Mesodermal cell (in vitro differentiated cells): ENCODE measurements at regions not wholly inside any gene's neighbourhood (a gene's known extent, or its start where the extent isn't known, plus 50 kb on each side); places are given as distances from the start of the nearest gene placed in this dataset.
"Not testable (repeated sequence)": the region's sequence is repeated elsewhere in the genome, so short reads cannot be mapped to it uniquely, and the experiment has no call there.

Experiments
- H3K27ac ChIP-seq: 2 replicates; pipeline ENCODE4 v1.7.0; 2013; ENCODE audit warnings: mild to moderate bottlenecking, low read depth, low read length, moderate library complexity; ENCODE audit not compliant: severe bottlenecking
- H3K36me3 ChIP-seq: 2 replicates; pipeline ENCODE4 v1.7.1; 2013; ENCODE audit warnings: mild to moderate bottlenecking, low read length, moderate library complexity; ENCODE audit not compliant: control insufficient read depth, insufficient read depth
- H3K4me1 ChIP-seq: one replicate; pipeline ENCODE4 v1.7.1; 2013; ENCODE audit warnings: mild to moderate bottlenecking, low read length; ENCODE audit not compliant: insufficient read depth, control insufficient read depth, poor library complexity, severe bottlenecking
- H3K4me3 ChIP-seq: 2 replicates; pipeline ENCODE4 v1.7.0; 2013; ENCODE audit warnings: low read length, control low read depth, mild to moderate bottlenecking; ENCODE audit not compliant: insufficient read depth, poor library complexity, severe bottlenecking; ENCODE audit errors: extremely low read depth
- H3K9me3 ChIP-seq: 2 replicates; pipeline ENCODE4 v1.7.1; 2013; ENCODE audit warnings: mild to moderate bottlenecking, low read length, moderate library complexity; ENCODE audit not compliant: control insufficient read depth
- WGBS, 2 experiments: methylation state at CpG; one replicate each; pipeline ENCODE4 v1.1.5; 2013; ENCODE audit warnings: missing lambda C conversion rate in 2 of 2; ENCODE audit not compliant: insufficient coverage in 2 of 2; 5-methylcytosine and 5-hydroxymethylcytosine counted together

GRCh38 chr5:167063788-167064187, 1227.7 kb upstream of the WWC1 start:
- WGBS, 2 experiments, result 81 to 90% methylated on average over 3 to 4 of the region's 8 CpGs

GRCh38 chr5:167064198-167064776, 1227.2 kb upstream of the WWC1 start:
- Histone ChIP-seq H3K4me1 (no peaks in the 10 kb centered on the region), H3K4me3 (no peak overlapping the region), H3K36me3 (no peaks in the 10 kb centered on the region), H3K9me3 (no peaks in the 10 kb centered on the region), H3K27ac (no peak overlapping the region)
- WGBS, 2 experiments, result 92 to 93% methylated on average over 3 to 4 of the region's 13 CpGs

More at GRCh38 chr5:167063788-167064187, 1227.7 kb upstream of the WWC1 start:
- no peak overlapping the region for H3K4me3 ChIP-seq
- no peaks in the 10 kb centered on the region for H3K36me3 ChIP-seq
- no peaks in the 10 kb centered on the region for H3K9me3 ChIP-seq
- no peak overlapping the region for H3K27ac ChIP-seq
- H3K4me1 ChIP-seq, result no peaks in the 10 kb centered on the region

GRCh38 chr5:167065794-167066193, 1225.7 kb upstream of the WWC1 start:
- Histone ChIP-seq H3K9me3 (no peaks in the 10 kb centered on the region), H3K36me3 (no peaks in the 10 kb centered on the region), H3K4me1 (no peaks in the 10 kb centered on the region), H3K4me3 (no peak overlapping the region), H3K27ac (no peak overlapping the region)
- 70 to 80% methylated on average over 1 to 2 of the region's 3 CpGs for WGBS, 2 experiments

- Histone ChIP-seq H3K27ac (no peak overlapping the region), H3K4me3 (no peak overlapping the region), H3K9me3 (no peaks in the 10 kb centered on the region), H3K36me3 (no peaks in the 10 kb centered on the region), H3K4me1 (no peaks in the 10 kb centered on the region)
- 86 to 100% methylated on average over 1 of the region's 5 CpGs for WGBS, 2 experiments
Measured at GRCh38 chr5:167071981-167072610, 1219.3 kb upstream of the WWC1 start.

GRCh38 chr5:167081561-167081960, 1209.9 kb upstream of the WWC1 start:
- Histone ChIP-seq H3K4me1 (no peaks in the 10 kb centered on the region), H3K27ac (peak overlapping the region; percentile 59), H3K36me3 (no peaks in the 10 kb centered on the region), H3K4me3 (no peak overlapping the region), H3K9me3 (no peaks in the 10 kb centered on the region)
- WGBS, 2 experiments, result 80 to 82% methylated on average over 3 to 4 of the region's 4 CpGs

GRCh38 chr5:167096816-167097215, 1194.6 kb upstream of the WWC1 start:
- H3K27ac ChIP-seq, result peak overlapping the region; percentile 52
- H3K4me1 ChIP-seq, result peaks cover 6% of the 10 kb centered on the region
- H3K9me3 ChIP-seq, result no peaks in the 10 kb centered on the region
- H3K4me3 ChIP-seq, result no peak overlapping the region
- H3K36me3 ChIP-seq, result no peaks in the 10 kb centered on the region
- 75% methylated on average over 5 of the region's 12 CpGs for WGBS, 2 experiments

- H3K36me3 ChIP-seq, result no peaks in the 10 kb centered on the region
- H3K4me1 ChIP-seq, result no peaks in the 10 kb centered on the region
- H3K9me3 ChIP-seq, result no peaks in the 10 kb centered on the region
- 100% methylated on average over 1 of the region's 4 CpGs; no CpG with 5 or more reads in 1 of the 2 experiments for WGBS, 2 experiments
- H3K27ac ChIP-seq, result no peak overlapping the region
- no peak overlapping the region for H3K4me3 ChIP-seq
Measured at GRCh38 chr5:167104351-167104750, 1187.1 kb upstream of the WWC1 start.

- Histone ChIP-seq H3K4me1 (no peaks in the 10 kb centered on the region), H3K36me3 (no peaks in the 10 kb centered on the region), H3K4me3 (no peak overlapping the region), H3K27ac (no peak overlapping the region), H3K9me3 (no peaks in the 10 kb centered on the region)
- no CpG with 5 or more reads among the region's 2 CpGs for WGBS, 2 experiments
Measured at GRCh38 chr5:167105941-167106340, 1185.5 kb upstream of the WWC1 start.

GRCh38 chr5:167107684-167108083, 1183.8 kb upstream of the WWC1 start:
- Histone ChIP-seq H3K36me3 (no peaks in the 10 kb centered on the region), H3K4me1 (no peaks in the 10 kb centered on the region), H3K9me3 (no peaks in the 10 kb centered on the region), H3K27ac (no peak overlapping the region), H3K4me3 (no peak overlapping the region)
- WGBS, 2 experiments, result 77 to 86% methylated on average over 2 of the region's 4 CpGs

GRCh38 chr5:167108266-167108665, 1183.2 kb upstream of the WWC1 start:
- 85 to 92% methylated on average over 6 to 7 of the region's 9 CpGs for WGBS, 2 experiments
- not testable (repeated sequence) for H3K9me3 ChIP-seq

GRCh38 chr5:167112556-167112955, 1178.9 kb upstream of the WWC1 start:
- 83% methylated on average over 1 of the region's 2 CpGs; no CpG with 5 or more reads in 1 of the 2 experiments for WGBS, 2 experiments

More at GRCh38 chr5:167108266-167108665, 1183.2 kb upstream of the WWC1 start:
- not testable (repeated sequence) for H3K4me1 ChIP-seq, H3K36me3 ChIP-seq, H3K4me3 ChIP-seq, H3K27ac ChIP-seq

More at GRCh38 chr5:167112556-167112955, 1178.9 kb upstream of the WWC1 start:
- Histone ChIP-seq H3K4me3 (no peak overlapping the region), H3K27ac (no peak overlapping the region), H3K36me3 (no peaks in the 10 kb centered on the region), H3K9me3 (no peaks in the 10 kb centered on the region), H3K4me1 (no peaks in the 10 kb centered on the region)
